Nucleus accumbens (tissue), 56 donors: ENCODE measurements at regions not wholly inside any gene's neighbourhood (a gene's known extent, or its start where the extent isn't known, plus 50 kb on each side); places are given as distances from the start of the nearest gene placed in this dataset.

Experiments
- DNase-seq, 56 donors: peaks; one replicate each; lab custom pipeline; 2025; lab: John Stamatoyannopoulos, UW

DNA sequence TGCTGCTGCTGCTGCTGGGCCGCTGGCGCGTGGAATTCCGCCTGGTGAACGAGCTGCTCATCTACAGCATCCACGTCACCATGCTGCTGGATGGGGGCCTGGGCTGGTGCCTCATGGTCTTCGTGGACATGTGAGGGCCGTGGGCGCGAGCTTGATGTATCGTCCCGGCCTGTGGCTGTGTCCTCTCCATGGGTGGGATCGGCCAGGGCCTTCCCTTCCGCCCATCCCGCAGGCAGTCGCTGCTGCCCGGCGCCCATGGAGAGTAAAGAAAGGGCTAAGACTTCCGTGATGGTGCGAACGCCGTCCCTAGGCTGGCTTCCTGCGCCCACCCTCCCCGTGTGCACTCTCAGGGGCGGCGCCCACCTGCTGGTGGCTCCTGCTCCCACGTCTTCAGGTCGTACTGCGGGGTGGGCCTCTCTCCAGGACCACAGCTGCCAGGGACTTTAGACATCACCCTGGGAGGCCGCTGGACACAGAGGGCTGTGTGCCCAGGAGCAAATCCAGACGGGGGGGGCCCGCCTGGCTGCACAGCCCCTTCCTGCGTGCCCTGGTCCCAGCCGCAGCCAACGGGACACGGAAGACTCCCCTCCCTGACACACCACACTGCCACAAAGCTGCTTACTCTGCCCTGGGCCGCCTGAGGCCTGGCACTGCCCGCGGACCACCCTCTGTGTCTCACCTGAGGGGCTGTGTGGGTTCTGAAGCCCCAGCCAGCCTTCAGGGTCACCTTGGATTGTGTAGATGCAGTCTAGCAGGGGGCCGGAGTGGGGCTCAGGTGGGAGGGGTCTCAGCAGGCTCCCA, 167.5 kb downstream of the SEPTIN7 start:
- no peak for DNase-seq

GRCh38 chr7:35969066-35969465, 168.2 kb downstream of the SEPTIN7 start:
- DNase-seq, result no peak

GRCh38 chr7:35970458-35970857, 169.6 kb downstream of the SEPTIN7 start:
- no peak for DNase-seq

- DNase-seq, result no peak
Observed at GRCh38 chr7:35971133-35971891, 170.5 kb downstream of the SEPTIN7 start.

DNA sequence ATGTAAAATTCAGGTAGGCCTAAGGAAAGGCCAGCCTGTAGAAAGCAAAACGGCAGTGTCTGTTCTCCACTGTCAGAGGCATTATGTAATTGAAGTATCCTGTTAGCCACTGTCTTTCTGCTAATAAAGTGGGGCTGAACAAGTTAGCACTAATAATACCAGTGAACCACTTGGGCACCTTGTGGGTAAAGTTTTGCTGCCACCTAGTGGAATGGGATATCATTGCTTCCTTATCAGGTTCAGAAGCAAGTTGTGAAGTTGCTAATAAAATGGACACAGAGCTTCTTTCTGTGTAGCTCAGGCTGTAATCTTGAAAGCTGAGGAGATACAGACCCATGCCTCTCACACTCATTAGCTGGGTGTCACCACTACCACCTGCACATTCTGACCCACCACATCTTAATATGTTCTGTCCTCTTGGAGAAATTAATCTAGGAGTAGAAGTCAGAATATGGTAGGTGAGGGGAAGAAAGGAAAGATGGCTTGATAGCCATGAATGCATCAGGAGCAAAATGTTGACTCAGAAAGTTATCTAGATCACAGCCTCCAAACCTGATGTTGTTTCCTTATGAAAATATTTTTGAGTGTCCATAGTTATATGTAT, 175.1 kb downstream of the SEPTIN7 start:
- peak in 23 of 56 donors; percentile 5 to 71 (median 34) for DNase-seq

DNA sequence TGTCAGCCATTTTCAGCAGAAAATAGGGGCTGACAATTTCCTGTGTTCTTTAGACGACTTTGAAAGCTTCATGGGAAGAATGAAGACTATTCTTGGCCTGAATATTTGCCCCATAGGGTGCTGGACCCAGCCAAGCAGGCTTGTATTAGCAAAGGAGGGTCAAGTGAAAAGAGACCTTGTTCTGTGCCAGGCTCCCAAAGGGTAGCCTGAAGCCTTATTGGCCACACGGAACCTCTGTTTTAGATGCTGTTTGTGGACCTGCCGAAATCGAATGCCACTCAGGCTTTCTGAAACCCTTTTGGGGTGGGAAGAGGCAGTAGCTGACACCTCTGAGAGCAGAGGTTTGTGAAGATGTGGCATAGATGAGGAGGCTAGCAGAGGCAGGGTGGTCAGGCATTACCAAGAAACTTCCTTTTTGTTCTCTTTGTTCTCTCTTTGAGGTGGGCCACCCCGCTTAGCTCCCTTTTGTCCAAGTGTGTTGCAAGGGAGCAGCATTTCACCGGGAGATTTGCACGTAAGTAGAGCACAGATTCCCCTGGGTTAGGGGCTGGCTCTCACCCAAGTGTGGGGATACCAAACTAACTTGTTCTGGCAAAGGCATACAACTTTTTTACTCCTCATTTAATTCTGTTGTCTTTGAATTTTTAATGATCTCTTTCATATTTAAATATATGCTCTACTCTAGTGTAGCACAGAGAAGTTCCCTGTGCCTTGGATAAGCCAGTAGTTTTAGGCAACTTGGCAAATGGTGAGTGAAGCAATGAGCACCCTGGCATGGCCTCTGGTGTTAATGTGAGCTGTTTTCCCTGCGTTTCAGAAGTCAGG, 174.0 kb upstream of the EEPD1 start:
- peak in 4 of 56 donors; percentile 9 to 37 (median 26) for DNase-seq

DNA sequence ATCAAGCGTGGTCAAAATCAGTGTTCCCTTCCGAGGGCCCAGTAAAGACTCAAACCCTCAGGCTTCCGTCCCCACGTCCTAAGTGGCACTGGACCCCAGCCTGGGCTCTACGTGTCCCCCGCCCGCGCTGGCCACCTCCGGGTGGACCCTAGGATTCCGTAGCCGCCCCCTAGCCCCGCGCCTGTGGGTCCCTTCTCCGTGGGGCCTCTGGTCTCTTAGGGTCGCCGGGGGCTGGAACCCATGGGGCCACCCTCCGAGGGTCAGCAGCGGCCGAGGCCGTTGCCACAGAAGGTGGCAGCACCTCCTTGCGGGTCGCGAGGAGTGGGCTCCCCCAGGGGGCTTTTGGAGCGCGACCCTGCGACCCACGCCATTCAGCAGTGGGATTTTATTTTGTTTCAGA, 170.5 kb upstream of the EEPD1 start:
- no peak for DNase-seq

GRCh38 chr7:35983626-35984025, 169.4 kb upstream of the EEPD1 start:
- no peak for DNase-seq

GRCh38 chr7:35985126-35985754, 167.8 kb upstream of the EEPD1 start:
- peak in 51 of 56 donors; percentile 15 to 84 (median 58) for DNase-seq

- DNase-seq, result no peak
Observed at GRCh38 chr7:35987016-35987415, 166.0 kb upstream of the EEPD1 start.

DNA sequence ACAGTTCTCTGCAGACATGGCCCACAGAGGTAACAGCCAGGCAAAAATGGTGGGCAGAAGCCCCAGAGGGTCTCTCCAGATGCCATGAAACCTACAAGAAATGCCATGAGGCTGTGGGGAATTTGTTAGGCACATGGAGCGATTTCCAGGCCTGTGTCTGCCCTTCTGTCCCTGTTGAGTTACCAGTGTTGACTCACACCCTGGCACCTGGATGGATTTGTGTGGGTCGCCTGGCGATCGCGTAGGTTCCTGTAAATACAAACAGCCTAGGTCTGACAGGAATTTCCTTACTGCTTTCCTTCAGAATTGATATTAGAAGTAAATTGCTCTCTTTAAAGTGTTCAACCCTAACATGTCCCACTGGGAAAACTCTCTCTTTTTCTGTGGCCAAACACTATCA, 164.9 kb upstream of the EEPD1 start:
- DNase-seq, result no peak

GRCh38 chr7:35988818-35989217, 164.2 kb upstream of the EEPD1 start:
- DNase-seq, result no peak

DNA sequence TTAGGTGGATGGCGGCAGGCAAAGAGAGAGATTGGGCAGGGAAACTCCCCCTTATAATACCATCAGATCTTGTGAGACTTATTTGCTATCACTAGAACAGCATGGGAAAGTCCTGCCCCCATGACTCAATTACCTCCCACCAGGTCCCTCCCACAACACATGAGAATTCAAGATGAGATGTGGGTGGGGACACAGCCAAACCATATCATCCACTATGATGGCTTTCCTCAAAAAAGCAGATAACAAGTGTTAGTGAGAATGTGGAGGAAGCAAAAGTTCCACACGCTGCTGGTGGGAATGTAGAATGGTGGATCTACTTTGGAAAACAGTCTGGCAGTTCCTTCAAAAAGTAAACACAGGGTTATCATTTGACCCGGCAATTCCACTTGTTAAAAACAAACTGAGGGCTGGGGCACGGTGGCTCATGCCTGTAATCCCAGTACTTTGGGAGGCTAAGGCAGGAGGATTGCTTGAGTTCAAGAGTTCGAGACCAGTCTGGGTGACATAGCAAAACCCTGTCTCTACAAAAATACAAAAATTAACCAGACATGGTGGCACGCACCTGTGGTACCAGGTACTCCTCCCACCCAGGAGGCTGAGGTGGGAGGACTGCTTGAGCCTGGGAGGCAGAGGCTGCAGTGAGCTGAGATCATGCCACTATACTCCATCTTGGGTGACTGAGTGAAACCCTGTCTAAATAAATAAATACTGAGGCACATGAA, 161.4 kb upstream of the EEPD1 start:
- DNase-seq, result no peak

DNA sequence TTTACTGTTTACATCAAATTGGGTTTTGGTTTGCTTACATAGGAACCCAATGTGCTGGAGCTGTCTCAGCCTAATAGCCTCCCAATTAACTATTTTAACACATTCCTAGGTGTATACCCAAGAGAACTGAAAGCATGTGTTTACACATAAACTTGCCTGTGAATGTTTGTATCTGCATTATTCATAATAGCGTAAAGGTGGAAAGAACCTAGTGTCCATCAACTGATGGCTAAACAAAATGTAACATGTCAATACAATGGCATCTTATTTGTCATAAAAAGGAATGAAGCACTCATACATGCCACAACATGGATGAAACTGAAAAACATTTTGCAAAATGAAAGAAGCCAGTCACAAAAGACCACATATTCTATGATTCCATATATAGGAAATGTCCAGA, 160.6 kb upstream of the EEPD1 start:
- no peak for DNase-seq

DNA sequence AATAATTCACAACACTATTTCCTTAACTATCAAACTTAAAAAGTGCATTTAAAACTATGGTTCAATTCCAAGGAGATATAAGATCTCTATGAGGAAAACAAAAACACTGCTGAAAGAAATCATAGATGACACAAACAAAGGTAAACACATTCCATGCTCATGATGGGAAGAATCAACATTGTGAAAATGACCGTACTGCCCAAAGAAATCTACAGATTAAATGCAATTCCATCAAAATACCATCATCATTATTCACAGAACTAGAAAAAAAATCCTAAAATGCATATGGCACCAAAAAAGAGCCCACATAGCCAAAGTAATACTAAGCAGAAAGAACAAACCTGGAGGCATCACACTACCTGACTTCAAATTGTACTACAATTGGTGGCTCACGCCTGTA, 159.9 kb upstream of the EEPD1 start:
- DNase-seq, result no peak

DNA sequence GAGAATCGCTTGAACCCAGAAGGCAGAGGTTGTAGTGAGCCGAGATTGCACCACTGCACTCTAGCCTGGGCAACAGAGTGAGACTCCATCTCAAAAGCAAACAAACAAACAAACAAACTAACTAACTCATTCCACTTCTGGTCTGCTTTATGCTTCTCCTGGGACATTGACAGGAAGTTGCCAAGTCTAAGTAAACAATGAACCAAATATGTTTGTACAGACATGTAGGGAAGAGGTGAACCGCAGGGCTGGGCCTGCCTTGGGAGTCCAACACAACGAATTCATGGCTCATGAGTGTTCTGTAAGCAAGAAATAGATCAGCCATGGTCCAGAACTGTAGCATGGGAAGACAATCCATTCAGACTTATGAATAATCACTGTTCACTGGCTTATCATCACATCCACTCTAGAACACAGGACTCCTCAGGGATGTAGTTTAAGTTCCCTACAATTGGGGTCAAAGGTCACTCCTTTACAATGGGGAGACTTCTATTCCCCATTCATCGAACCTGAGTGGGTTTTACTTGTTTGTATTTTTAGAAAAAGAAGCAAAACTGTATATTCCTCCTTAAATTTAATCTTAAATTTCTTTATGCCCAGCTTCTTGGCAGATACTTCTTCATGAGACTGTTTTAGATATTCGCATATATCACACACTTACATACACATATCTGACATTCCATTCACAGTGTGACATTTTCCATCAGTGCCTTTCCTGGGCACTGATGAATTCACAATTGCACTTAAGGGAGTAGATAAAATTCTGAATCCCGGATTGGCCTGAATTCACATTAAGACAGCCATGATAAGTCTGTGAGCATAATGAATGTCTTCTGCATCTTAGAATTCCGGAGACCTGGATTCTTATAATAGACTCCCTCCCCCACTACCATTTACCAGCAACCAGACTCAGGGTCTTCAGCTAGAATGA, 159.1 kb upstream of the EEPD1 start:
- no peak for DNase-seq

DNA sequence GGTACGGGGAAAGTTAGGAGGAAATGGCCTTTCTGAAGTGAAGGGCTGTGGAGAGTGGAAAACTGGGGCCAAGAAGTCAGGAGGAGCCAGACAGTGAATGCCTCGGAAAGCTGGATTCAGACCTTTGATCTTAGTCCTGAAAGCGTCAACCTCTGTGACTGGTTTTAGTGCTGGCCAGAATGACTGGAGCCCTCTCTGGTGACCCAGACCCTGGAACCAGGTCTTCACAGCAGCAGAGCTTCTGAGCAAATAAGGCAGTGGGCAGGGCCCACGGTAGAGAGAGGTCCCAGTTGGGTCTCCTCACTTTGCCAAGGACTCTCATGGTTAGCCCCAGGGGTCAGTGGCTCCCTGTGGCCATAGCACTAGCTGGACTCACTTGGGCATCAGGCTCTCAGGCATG, 157.7 kb upstream of the EEPD1 start:
- no peak for DNase-seq

DNA sequence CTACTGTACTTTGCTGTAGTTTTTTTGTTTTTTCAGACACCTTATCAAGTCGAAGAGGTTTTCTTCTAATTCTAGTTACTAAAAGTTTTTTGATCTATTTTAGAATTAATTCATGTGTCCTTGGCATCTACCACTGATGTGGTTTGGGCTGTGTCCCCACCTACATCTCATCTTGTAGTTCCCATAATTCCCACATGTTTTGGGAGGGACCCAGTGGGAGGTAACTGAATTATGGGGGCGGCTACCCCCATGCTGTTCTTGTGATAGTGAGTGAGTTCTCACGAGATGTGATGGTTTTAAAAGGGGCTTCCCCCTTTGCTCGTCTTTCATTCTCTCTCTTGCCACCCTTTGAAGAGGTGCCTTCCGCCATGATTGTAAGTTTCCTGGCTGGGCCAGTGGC, 154.6 kb upstream of the EEPD1 start:
- no peak for DNase-seq
